Kidney epithelial cell (primary cell): ENCODE measurements at regions not wholly inside any gene's neighbourhood (a gene's known extent, or its start where the extent isn't known, plus 50 kb on each side); places are given as distances from the start of the nearest gene placed in this dataset.

ENCODE experiments used
- DNase-seq: peaks from one replicate; pipeline ENCODE4 v3.0.0-alpha.2; 2010; ENCODE audit warnings: low read depth
- H3K27me3 ChIP-seq: 2 replicates; pipeline ENCODE4 v1.6.0; 2011; ENCODE audit warnings: low read length; ENCODE audit not compliant: control insufficient read depth, insufficient read depth
- H3K36me3 ChIP-seq: 2 replicates; pipeline ENCODE4 v1.5.1; 2011; ENCODE audit warnings: low read length; ENCODE audit not compliant: control insufficient read depth, insufficient read depth
- H3K4me3 ChIP-seq: 2 replicates; pipeline ENCODE4 v1.5.1; 2011; ENCODE audit warnings: low read depth, mild to moderate bottlenecking, control low read depth, low read length
- TF ChIP-seq, protein P1 (sequence below): IDR thresholded peaks from 2 replicates; pipeline ENCODE4 v1.5.1; 2011; ENCODE audit warnings: mild to moderate bottlenecking, moderate library complexity, low read length, control low read depth, inconsistent platforms; ENCODE audit not compliant: insufficient read depth, poor library complexity, severe bottlenecking

DNA sequence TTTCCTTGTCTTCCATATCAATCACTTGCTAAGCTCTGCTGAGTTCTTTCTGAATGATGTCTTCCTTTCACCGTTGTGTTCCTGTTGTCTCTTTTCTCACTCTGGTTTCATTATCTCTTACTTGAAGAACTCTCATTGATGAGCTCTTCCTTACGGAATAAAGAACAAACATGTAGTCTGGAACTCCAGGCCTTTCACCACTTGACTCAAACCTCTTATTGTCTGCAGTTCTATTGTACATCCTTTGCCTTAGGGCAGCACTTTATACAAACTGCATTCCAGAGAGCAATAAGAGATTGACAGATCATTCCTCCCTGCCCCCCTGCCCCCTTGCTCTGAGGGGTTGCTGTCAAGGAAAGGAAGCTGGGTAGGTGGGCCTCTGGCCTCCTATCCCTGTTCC is 517.4 kb downstream of the TMEM135 start:
- H3K27me3 ChIP-seq: no peaks in the 10 kb centered on the region
- no peak overlapping the region for H3K4me3 ChIP-seq
- no peak for DNase-seq
- TF ChIP-seq, protein P1, sequence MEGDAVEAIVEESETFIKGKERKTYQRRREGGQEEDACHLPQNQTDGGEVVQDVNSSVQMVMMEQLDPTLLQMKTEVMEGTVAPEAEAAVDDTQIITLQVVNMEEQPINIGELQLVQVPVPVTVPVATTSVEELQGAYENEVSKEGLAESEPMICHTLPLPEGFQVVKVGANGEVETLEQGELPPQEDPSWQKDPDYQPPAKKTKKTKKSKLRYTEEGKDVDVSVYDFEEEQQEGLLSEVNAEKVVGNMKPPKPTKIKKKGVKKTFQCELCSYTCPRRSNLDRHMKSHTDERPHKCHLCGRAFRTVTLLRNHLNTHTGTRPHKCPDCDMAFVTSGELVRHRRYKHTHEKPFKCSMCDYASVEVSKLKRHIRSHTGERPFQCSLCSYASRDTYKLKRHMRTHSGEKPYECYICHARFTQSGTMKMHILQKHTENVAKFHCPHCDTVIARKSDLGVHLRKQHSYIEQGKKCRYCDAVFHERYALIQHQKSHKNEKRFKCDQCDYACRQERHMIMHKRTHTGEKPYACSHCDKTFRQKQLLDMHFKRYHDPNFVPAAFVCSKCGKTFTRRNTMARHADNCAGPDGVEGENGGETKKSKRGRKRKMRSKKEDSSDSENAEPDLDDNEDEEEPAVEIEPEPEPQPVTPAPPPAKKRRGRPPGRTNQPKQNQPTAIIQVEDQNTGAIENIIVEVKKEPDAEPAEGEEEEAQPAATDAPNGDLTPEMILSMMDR: no peak
- H3K36me3 ChIP-seq: no peaks in the 10 kb centered on the region

DNA sequence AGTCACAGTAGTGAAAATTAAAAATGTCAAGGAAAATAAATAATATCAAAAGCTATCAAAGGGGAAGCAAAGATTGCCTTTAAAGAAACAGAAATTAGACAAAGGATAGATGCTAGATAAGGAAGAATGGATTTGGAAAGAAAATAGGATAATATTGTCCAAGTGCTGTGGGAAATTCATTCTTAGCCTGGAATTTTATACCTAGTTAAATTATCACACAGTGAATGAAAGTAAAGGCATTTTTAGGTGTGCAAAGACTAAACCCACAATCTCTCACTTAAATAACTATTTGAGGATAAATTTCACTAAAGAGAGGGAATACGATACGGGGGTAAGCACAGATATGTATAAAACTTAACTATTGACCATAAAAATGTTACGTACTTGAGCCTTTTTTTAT is 511.1 kb downstream of the TMEM135 start:
- no peaks in the 10 kb centered on the region for H3K27me3 ChIP-seq
- TF ChIP-seq, protein P1: no peak
- H3K4me3 ChIP-seq: no peak overlapping the region
- H3K36me3 ChIP-seq: no peaks in the 10 kb centered on the region
- DNase-seq: no peak

DNA sequence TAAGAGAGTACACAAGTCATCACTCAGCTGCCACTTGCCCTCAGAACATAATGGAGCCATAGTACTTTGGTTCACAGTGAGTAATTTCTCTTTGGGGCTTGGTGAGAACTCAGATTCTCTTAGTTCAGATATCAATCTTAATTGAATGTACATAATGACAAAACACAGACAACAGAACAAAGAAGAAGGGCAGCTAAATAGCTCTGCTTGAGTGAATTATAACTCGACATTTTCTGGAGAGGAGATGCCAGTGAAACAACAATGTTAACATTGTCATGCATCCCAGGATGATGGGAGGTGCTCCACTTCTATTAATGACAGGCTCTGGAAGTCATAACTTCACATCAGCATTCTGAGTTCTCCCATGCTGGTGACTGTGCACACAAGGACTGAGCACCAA is 508.1 kb downstream of the TMEM135 start:
- Histone ChIP-seq H3K4me3 (no peak overlapping the region), H3K36me3 (no peaks in the 10 kb centered on the region), H3K27me3 (no peaks in the 10 kb centered on the region)
- TF ChIP-seq, protein P1: no peak
- DNase-seq: no peak

DNA sequence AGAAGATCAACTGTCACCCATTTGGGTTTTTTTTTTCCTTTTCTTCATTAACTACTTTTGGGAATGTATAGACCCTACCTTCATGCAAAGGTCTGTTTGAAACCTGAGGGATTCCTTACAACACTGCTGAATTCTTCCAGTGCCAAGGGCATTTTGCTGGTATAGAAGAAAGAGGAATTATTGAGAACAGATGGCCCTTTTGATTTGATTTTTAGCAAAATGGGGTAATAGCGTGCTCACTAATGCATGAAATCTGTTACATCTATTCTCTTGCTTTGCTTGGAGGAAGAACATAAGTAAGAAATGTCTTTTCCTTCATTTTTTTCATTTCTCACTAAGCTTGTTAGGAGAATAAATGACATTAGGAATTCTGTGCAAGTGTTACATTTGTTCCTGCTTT is 501.9 kb downstream of the TMEM135 start:
- TF ChIP-seq, protein P1: no peak
- no peaks in the 10 kb centered on the region for H3K36me3 ChIP-seq
- H3K4me3 ChIP-seq: no peak overlapping the region
- H3K27me3 ChIP-seq: no peaks in the 10 kb centered on the region
- DNase-seq: no peak

DNA sequence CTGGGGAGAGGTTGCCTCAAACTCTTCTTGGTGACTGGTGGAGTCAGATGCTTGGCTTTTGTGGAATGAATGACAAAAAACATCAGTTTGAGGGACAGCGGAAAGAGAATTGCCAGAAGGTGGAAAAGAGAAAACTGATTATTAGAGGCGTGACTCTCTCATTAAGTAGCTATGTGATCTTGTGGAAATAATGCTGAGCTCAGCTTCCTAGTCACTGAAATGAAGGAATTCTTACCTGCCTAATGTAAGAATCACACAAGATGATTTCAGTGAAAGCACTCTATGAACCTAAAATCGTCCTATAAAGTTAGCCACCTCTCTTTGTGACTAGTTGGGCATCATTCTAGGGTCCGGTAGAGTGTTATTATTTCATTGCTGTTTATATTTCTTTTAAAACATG is 498.8 kb downstream of the TMEM135 start:
- TF ChIP-seq, protein P1: no peak
- H3K36me3 ChIP-seq: no peaks in the 10 kb centered on the region
- no peak overlapping the region for H3K4me3 ChIP-seq
- H3K27me3 ChIP-seq: no peaks in the 10 kb centered on the region
- DNase-seq: no peak

DNA sequence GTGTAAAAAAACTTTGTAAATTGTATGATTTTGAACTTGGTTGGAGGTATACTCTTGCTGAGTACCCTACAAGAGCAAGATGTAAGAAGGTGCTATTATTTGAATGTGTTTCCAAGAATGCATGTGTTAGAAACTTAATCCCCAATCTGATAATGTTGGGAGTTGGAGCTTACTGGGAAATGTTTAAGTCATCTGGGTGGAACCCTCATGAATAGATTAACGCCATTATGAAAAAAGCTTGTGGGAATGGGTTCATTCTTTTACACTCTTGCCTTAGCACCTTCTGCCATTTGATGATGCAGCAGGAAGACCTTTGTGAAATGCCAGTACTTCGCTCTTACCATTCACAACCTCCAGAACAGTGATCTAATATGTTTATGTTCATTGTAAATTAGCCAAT is 498.3 kb downstream of the TMEM135 start:
- TF ChIP-seq, protein P1: no peak
- no peaks in the 10 kb centered on the region for H3K27me3 ChIP-seq
- H3K36me3 ChIP-seq: no peaks in the 10 kb centered on the region
- DNase-seq: no peak
- no peak overlapping the region for H3K4me3 ChIP-seq
